Neural progenitor cell (in vitro differentiated cells): ENCODE measurements at regions not wholly inside any gene's neighbourhood (a gene's known extent, or its start where the extent isn't known, plus 50 kb on each side); places are given as distances from the start of the nearest gene placed in this dataset.

Source experiments
- DNase-seq: peaks from one replicate; pipeline ENCODE4 v3.0.0-alpha.2; 2016; ENCODE audit warnings: low spot score
- H2AFZ ChIP-seq: fragments of 200-600 bp; sonication (generic); replicated peaks from 2 replicates; pipeline ENCODE4 v1.6.1; 2016; ENCODE audit warnings: antibody characterized with exemption
- H3F3A ChIP-seq: fragments of 200-600 bp; sonication (generic); 2 replicates; pipeline ENCODE4 v1.6.1; 2016; ENCODE audit warnings: antibody characterized with exemption, low read depth
- H3K27ac ChIP-seq: fragments of 200-600 bp; sonication (generic); 2 replicates; pipeline ENCODE4 v1.5.1; 2016; ENCODE audit warnings: mild to moderate bottlenecking
- H3K27me3 ChIP-seq: fragments of 200-600 bp; sonication (generic); 2 replicates; pipeline ENCODE4 v1.6.1; 2016; ENCODE audit warnings: mild to moderate bottlenecking, moderate library complexity
- H3K36me3 ChIP-seq: fragments of 200-600 bp; sonication (generic); 2 replicates; pipeline ENCODE4 v1.5.1; 2016
- H3K4me1 ChIP-seq: fragments of 200-600 bp; sonication (generic); 2 replicates; pipeline ENCODE4 v1.6.1; 2016; ENCODE audit warnings: mixed run types
- H3K4me2 ChIP-seq: fragments of 200-600 bp; sonication (generic); 2 replicates; pipeline ENCODE4 v1.6.1; 2016
- H3K4me3 ChIP-seq: fragments of 200-600 bp; sonication (generic); 2 replicates; pipeline ENCODE4 v1.5.1; 2016
- H3K79me2 ChIP-seq: fragments of 200-600 bp; sonication (generic); 2 replicates; pipeline ENCODE4 v1.6.1; 2016; ENCODE audit warnings: low read depth
- H3K9ac ChIP-seq: fragments of 200-600 bp; sonication (generic); 2 replicates; pipeline ENCODE4 v1.6.1; 2016
- H3K9me3 ChIP-seq: fragments of 200-600 bp; sonication (generic); 2 replicates; pipeline ENCODE4 v1.5.1; 2016; ENCODE audit warnings: low read depth
- H4K20me1 ChIP-seq: fragments of 200-600 bp; sonication (generic); 2 replicates; pipeline ENCODE4 v1.6.1; 2016; ENCODE audit warnings: low read depth
- H3K27ac Mint-ChIP-seq: 3 replicates; pipeline ENCODE4 v1.8.0; 2021; ENCODE audit warnings: mixed read lengths
- H3K27me3 Mint-ChIP-seq: 2 replicates; pipeline ENCODE4 v1.8.0; 2022; ENCODE audit warnings: low read depth, mild to moderate bottlenecking, inconsistent platforms, moderate library complexity, mixed read lengths; ENCODE audit not compliant: insufficient read depth
- H3K36me3 Mint-ChIP-seq: 3 replicates; pipeline ENCODE4 v1.8.0; 2021; ENCODE audit warnings: mixed read lengths
- H3K4me1 Mint-ChIP-seq: 3 replicates; pipeline ENCODE4 v1.8.0; 2021; ENCODE audit warnings: mixed read lengths
- H3K4me3 Mint-ChIP-seq: 3 replicates; pipeline ENCODE4 v1.8.0; 2021; ENCODE audit warnings: mild to moderate bottlenecking, moderate library complexity, mixed read lengths
- H3K9me3 Mint-ChIP-seq: 3 replicates; pipeline ENCODE4 v1.8.0; 2020; ENCODE audit warnings: mixed read lengths
- CTCF ChIP-seq: fragments of 200-600 bp; sonication (generic); IDR thresholded peaks from 2 replicates; pipeline ENCODE4 v1.5.1; 2017; ENCODE audit warnings: antibody characterized with exemption, mild to moderate bottlenecking
- EZH2 ChIP-seq: fragments of 200-600 bp; sonication (generic); IDR thresholded peaks from 2 replicates; pipeline ENCODE4 v1.6.1; 2017; ENCODE audit warnings: antibody characterized with exemption, mild to moderate bottlenecking, moderate library complexity
- EZH2phosphoT487 ChIP-seq: fragments of 200-600 bp; sonication (generic); IDR thresholded peaks from 2 replicates; pipeline ENCODE4 v1.6.1; 2017; ENCODE audit warnings: antibody characterized with exemption

DNA sequence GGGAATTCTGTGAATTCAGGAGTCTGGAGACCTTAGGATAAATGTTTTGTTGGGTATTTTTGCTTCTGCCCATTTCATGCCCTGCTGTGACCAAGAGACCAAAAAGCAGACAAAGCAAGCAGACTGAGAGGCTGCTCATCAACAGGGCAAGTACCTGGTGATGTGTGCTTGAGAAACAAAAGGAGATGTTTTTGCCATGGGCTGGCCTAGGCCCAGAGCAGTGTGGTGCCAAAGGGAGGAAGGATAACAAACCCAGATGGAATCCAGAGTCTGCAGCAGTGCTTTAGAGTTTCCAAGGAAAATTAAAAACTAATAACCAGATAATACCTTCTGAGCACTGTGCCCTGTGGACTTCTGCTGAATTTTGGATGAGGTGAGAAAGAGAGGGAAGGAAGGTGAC lies 538.4 kb downstream of the STK39 start:
- H3K36me3 ChIP-seq: no peaks in the 10 kb centered on the region
- Mint-ChIP-seq H3K9me3 (no peaks in the 10 kb centered on the region), H3K36me3 (no peaks in the 10 kb centered on the region), H3K4me3 (no peak overlapping the region), H3K27me3 (no peaks in the 10 kb centered on the region), H3K27ac (no peak overlapping the region), H3K4me1 (peaks cover 2% of the 10 kb centered on the region)
- no peak for TF ChIP-seq EZH2phosphoT487
- no peak for TF ChIP-seq CTCF
- TF ChIP-seq EZH2: no peak
- no peaks in the 10 kb centered on the region for H3K79me2 ChIP-seq
- no peaks in the 10 kb centered on the region for H3K27me3 ChIP-seq
- H3K4me2 ChIP-seq: no peak overlapping the region
- peaks cover 6% of the 10 kb centered on the region for H3K4me1 ChIP-seq
- no peak overlapping the region for H3K27ac ChIP-seq
- no peak for DNase-seq
- no peak overlapping the region for H3K4me3 ChIP-seq
- no peaks in the 10 kb centered on the region for H3F3A ChIP-seq
- no peaks in the 10 kb centered on the region for H3K9me3 ChIP-seq
- H4K20me1 ChIP-seq: no peaks in the 10 kb centered on the region
- H3K9ac ChIP-seq: no peak overlapping the region
- no peak overlapping the region for H2AFZ ChIP-seq

DNA sequence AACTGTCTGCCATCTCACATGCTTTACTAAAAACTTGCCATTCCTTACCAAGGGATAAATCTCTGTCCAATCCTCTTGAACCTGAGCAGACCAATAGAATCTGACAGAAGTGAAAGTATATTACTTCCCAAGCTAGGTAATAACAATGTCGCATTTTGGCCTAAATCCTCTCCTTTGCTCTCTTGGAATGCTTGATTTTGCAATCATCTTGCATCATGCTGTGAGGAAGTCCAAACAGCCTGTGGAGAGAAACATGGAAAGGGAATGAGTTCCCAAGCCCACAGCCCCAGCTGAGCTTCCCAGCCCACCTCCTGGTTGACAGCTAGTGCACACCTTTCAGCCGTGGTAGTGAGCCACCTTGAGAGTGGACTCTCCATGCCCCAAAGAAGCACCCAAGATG lies 540.6 kb downstream of the STK39 start:
- Mint-ChIP-seq H3K36me3 (no peaks in the 10 kb centered on the region), H3K4me3 (no peak overlapping the region), H3K27ac (no peak overlapping the region), H3K9me3 (no peaks in the 10 kb centered on the region), H3K27me3 (no peaks in the 10 kb centered on the region), H3K4me1 (no peaks in the 10 kb centered on the region)
- no peaks in the 10 kb centered on the region for H3F3A ChIP-seq
- no peaks in the 10 kb centered on the region for H3K9me3 ChIP-seq
- DNase-seq: no peak
- H4K20me1 ChIP-seq: no peaks in the 10 kb centered on the region
- H3K4me1 ChIP-seq: peaks cover 6% of the 10 kb centered on the region
- no peak overlapping the region for H3K27ac ChIP-seq
- no peaks in the 10 kb centered on the region for H3K36me3 ChIP-seq
- TF ChIP-seq EZH2 (no peak), CTCF (no peak)
- no peaks in the 10 kb centered on the region for H3K79me2 ChIP-seq
- no peaks in the 10 kb centered on the region for H3K27me3 ChIP-seq
- no peak overlapping the region for H3K9ac ChIP-seq
- no peak overlapping the region for H2AFZ ChIP-seq
- H3K4me3 ChIP-seq: no peak overlapping the region
- H3K4me2 ChIP-seq: no peak overlapping the region

GRCh38 chr2:167703441-167703840 lies 544.0 kb downstream of the STK39 start:
- Histone ChIP-seq H3F3A (no peaks in the 10 kb centered on the region), H3K36me3 (no peaks in the 10 kb centered on the region), H3K27me3 (no peaks in the 10 kb centered on the region), H3K4me3 (no peak overlapping the region), H4K20me1 (no peaks in the 10 kb centered on the region), H3K4me1 (peaks cover 6% of the 10 kb centered on the region), H3K79me2 (no peaks in the 10 kb centered on the region), H2AFZ (no peak overlapping the region), H3K9me3 (no peaks in the 10 kb centered on the region), H3K9ac (no peak overlapping the region), H3K27ac (no peak overlapping the region), H3K4me2 (no peak overlapping the region)
- no peaks in the 10 kb centered on the region for H3K9me3 Mint-ChIP-seq
- H3K36me3 Mint-ChIP-seq: no peaks in the 10 kb centered on the region
- no peak overlapping the region for H3K4me3 Mint-ChIP-seq
- H3K4me1 Mint-ChIP-seq: no peaks in the 10 kb centered on the region
- no peaks in the 10 kb centered on the region for H3K27me3 Mint-ChIP-seq
- H3K27ac Mint-ChIP-seq: no peak overlapping the region
- TF ChIP-seq CTCF: no peak
- no peak for TF ChIP-seq EZH2phosphoT487
- TF ChIP-seq EZH2: no peak
- no peak for DNase-seq

DNA sequence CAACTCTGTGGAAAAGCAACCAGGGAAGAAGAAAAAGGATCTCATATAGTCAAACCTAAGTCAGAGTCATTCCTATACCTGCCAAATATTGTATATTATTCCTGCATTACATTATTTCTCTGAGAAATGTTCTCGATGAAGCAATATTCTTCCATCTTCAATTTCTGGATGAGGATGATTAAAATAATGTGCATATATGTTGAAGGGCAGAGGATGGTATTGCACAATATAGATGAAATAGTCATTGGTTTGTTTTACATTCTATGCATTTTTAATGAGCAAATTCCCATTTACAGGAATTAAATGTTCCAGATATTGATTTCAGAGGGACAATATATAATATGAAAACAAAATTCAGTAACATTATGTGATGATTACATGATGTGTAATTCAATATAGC lies 545.2 kb downstream of the STK39 start:
- H3K9me3 Mint-ChIP-seq: no peaks in the 10 kb centered on the region
- no peaks in the 10 kb centered on the region for H3F3A ChIP-seq
- H3K27ac Mint-ChIP-seq: no peak overlapping the region
- H3K9me3 ChIP-seq: no peaks in the 10 kb centered on the region
- no peak for DNase-seq
- no peaks in the 10 kb centered on the region for H3K79me2 ChIP-seq
- H3K27me3 Mint-ChIP-seq: no peaks in the 10 kb centered on the region
- H3K4me2 ChIP-seq: no peak overlapping the region
- no peaks in the 10 kb centered on the region for H3K36me3 Mint-ChIP-seq
- H2AFZ ChIP-seq: no peak overlapping the region
- H3K4me1 Mint-ChIP-seq: no peaks in the 10 kb centered on the region
- H3K4me3 Mint-ChIP-seq: no peak overlapping the region
- H3K27me3 ChIP-seq: no peaks in the 10 kb centered on the region
- no peak overlapping the region for H3K4me3 ChIP-seq
- no peak overlapping the region for H3K9ac ChIP-seq
- H3K36me3 ChIP-seq: no peaks in the 10 kb centered on the region
- H3K4me1 ChIP-seq: peaks cover under 1% of the 10 kb centered on the region
- H4K20me1 ChIP-seq: no peaks in the 10 kb centered on the region
- TF ChIP-seq EZH2 (no peak), CTCF (no peak), EZH2phosphoT487 (no peak)
- no peak overlapping the region for H3K27ac ChIP-seq
